Erythroblast (primary cell): ENCODE measurements at regions not wholly inside any gene's neighbourhood (a gene's known extent, or its start where the extent isn't known, plus 50 kb on each side); places are given as distances from the start of the nearest gene placed in this dataset.
"Not testable (repeated sequence)": the region's sequence is repeated elsewhere in the genome, so short reads cannot be mapped to it uniquely, and the experiment has no call there.

ENCODE experiments used
- DNase-seq, 2 experiments: peaks; one replicate each; lab custom pipeline; 2025; lab: John Stamatoyannopoulos, UW
- GATA1 ChIP-seq: IDR thresholded peaks from 2 replicates; pipeline ENCODE4 v1.6.1; 2011; ENCODE audit warnings: low read depth, mild to moderate bottlenecking, control low read depth, low read length, moderate library complexity
- POLR2A ChIP-seq: IDR thresholded peaks from 2 replicates; pipeline ENCODE4 v1.6.1; 2011; ENCODE audit warnings: mild to moderate bottlenecking, low read length

GRCh38 chr2:188682838-188683237, 291.3 kb upstream of the COL3A1 start:
- no peak for DNase-seq
- no peak for TF ChIP-seq GATA1

DNA sequence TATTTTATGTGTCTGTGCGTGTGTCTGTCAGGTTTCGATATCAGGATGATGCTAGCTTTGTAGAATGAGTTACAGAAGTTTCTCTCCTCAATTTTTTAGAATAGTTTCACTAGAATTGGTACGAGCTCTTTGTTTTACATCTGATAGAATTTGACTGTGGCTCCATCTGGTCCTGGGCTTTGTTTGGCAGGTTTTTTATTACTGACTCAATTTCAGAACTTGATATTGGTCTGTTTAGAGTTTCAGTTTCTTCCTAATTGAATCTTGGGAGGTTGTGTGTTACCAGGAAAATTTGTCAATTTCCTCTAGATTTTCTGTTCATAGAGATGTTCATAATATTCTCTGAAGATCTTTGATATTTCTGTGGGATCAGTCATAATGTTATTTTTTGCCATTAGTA, 289.4 kb upstream of the COL3A1 start:
- TF ChIP-seq GATA1 (no peak), POLR2A (no peak)
- no peak for DNase-seq

GRCh38 chr2:188693111-188693510, 281.1 kb upstream of the COL3A1 start:
- TF ChIP-seq POLR2A, result no peak
- no peak for DNase-seq

DNA sequence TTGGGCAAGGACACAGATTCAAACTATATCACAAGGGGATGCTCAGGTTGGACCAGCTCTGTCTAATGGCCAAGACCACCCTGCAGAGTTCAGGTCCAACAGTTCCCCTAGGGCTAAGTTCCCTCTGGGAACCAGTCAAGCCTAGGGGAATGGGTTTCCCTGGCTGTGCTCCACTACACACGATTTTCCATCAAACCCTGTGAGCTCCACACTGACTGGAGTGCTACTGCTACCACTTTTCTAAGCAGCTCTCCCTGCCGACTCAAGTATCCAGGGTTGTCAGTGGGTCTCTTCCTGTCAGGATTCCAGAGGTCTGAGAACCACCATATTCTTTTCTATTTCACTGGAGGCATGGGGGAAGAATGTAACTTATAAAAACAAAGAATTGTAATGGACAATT, 280.4 kb upstream of the COL3A1 start:
- TF ChIP-seq GATA1 (no peak), POLR2A (no peak)
- no peak for DNase-seq

DNA sequence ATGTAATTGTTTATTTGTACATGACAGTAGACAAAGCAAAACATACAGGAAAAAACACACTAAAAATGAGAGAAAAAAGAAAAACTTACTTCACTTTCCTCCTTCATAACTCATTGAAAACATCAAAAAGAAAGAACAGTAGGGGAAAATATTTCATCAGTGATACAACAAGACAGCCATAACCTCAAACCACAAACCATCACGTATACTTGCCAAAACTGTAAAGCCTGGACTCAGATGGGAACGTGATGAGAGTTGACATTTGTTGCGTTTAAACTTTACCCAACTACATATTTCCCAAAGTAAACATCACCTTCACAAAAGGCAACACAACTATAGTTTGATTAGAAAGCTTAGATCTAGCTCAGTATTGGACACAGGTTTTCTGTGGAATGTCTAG, 278.2 kb upstream of the COL3A1 start:
- TF ChIP-seq GATA1, result no peak
- no peak for TF ChIP-seq POLR2A
- no peak for DNase-seq

- DNase-seq, result not testable (repeated sequence)
Measured at GRCh38 chr2:188698151-188698550, 276.0 kb upstream of the COL3A1 start.

GRCh38 chr2:188701836-188702235, 272.3 kb upstream of the COL3A1 start:
- no peak for DNase-seq
- TF ChIP-seq GATA1 (no peak), POLR2A (no peak)

DNA sequence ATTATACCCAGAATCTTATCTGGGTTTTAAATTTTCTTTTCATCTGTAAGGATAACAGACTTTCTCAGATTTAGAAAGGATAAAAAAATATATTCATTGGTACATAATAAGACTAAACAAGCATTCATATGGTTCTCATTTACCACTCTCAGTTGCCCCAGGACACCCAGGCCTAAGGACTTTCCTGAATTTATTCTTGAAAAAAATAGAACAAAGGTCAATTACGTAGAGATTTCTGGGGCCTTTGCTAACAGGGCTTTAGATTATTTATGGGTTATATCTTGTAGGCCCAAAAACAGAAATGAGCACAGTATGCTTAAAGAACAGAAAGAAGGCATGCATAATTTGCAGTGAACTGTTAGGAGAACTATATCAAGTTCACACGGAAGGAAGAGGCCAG, 269.0 kb upstream of the COL3A1 start:
- DNase-seq, result no peak

DNA sequence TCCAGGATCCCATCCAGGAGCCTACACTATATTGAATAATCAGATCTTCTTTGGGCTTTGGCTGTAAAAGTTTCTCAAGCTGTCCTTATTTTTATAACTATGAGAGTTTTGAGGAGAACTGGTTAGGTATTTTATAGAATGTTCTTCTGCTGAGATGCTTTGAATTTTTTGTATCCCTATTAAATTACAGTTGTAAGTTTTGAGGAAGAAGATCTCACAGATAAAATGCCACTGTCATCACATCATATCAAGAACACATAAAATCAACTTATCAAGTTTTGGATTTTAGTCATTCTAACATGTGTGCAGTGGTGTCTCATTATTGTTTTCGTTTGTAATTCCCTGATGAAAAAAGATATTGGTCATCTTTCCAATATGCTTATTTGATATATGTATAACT, 260.2 kb upstream of the COL3A1 start:
- no peak for DNase-seq
- no peak for TF ChIP-seq GATA1
- TF ChIP-seq POLR2A, result no peak

More for the DNA sequence above, 269.0 kb upstream of the COL3A1 start:
- TF ChIP-seq POLR2A (no peak), GATA1 (no peak)

GRCh38 chr2:188720811-188721605, 253.2 kb upstream of the COL3A1 start:
- TF ChIP-seq GATA1 (no peak), POLR2A (no peak)
- no peak for DNase-seq

DNA sequence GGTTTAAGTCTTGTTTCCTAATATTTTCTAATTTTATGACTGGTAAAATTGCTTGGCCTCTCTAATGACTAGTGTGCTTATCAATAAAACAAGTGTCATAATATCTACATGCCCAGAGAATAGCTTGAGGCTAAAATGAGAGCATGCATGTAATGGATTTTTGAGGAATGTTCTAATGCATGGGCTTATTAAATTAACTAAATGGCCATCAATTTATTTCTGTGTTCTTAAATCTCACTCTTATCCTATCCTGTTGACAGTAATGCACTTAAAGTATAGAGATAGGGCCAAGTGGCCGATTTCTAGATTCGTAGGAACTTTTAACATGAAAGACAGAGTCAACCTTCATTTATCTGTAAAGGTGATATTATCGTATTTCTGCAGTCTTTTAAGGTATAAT, 252.4 kb upstream of the COL3A1 start:
- TF ChIP-seq POLR2A, result no peak
- TF ChIP-seq GATA1, result no peak
- no peak for DNase-seq

DNA sequence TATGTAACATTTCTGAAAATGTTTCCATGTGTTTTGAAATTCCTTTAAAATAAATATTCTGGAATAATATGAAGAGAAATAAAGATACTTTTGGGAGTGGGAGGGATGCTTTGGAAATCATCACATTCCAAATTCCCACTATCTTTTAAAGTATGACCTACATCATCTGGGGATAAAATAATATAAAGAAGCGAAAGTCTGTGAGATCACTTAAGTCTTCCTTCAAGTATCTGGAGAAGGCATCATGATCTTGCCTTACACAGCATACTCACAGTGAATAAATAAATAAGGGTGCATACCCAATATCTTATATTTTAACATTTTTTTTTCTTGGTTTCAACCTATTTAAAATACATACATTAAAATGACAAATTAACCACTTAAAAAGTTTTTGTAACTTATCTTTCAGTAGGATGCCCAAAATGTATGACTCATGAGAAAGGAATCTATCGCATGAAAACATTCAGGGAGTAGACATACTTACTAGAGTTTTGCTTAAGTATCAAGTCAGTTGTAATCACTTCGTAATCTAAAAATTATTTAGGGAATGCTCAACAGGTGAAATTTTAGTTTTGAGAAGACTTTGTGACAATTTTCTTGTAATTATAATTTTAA, 248.3 kb upstream of the COL3A1 start:
- no peak for DNase-seq
- TF ChIP-seq GATA1 (no peak), POLR2A (no peak)

GRCh38 chr2:188726626-188727247, 247.4 kb upstream of the COL3A1 start:
- no peak for TF ChIP-seq GATA1
- TF ChIP-seq POLR2A, result no peak

DNA sequence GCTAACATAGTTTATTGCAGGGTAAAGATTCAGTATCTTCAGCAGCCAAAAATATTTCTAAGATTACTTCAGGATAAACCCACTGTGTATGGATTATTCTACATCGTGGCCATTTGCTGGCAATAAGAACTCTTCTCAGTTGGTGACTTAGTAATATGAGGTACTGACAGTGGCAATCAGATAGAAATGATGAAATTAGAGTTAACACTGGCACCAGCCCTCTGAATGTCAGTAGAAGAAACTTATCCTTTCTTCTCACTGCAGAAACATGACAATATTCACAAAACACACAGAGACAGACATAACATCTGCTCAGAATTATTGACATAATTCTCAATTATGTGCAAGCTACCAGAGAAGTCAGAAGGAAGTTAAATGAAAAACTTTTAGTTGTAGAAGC, 246.3 kb upstream of the COL3A1 start:
- no peak for TF ChIP-seq POLR2A
- no peak for TF ChIP-seq GATA1
- no peak for DNase-seq

More at GRCh38 chr2:188726626-188727247, 247.4 kb upstream of the COL3A1 start:
- DNase-seq, result no peak

GRCh38 chr2:188734691-188735090, 239.5 kb upstream of the COL3A1 start:
- DNase-seq, result no peak
- no peak for TF ChIP-seq GATA1
- no peak for TF ChIP-seq POLR2A
